H1 (cell line): ENCODE measurements at regions not wholly inside any gene's neighbourhood (a gene's known extent, or its start where the extent isn't known, plus 50 kb on each side); places are given as distances from the start of the nearest gene placed in this dataset.

Source experiments
- CTCF ChIA-PET: fragments of 300-600 bp; sonication (Branson Sonifier 250); formaldehyde crosslinking; loops from one replicate; lab custom pipeline; 2021; ENCODE audit not compliant: partially characterized antibody; lab: Charles Lee
- POLR2A ChIA-PET: fragments of 300-600 bp; sonication (Branson Sonifier 250); formaldehyde crosslinking; loops from one replicate; lab custom pipeline; 2021; ENCODE audit warnings: inconsistent platforms; ENCODE audit not compliant: partially characterized antibody; lab: Charles Lee
- DNase-seq, 2 experiments: peaks; one replicate each; pipeline versions ENCODE4 v3.0.0 to v3.0.0-alpha.2; 2010 to 2022; ENCODE audit warnings: low spot score in 2 of 2, low read depth in 1 of 2, mixed read lengths in 1 of 2
- FAIRE-seq: peaks from 2 replicates; lab custom pipeline; 2011; peaks lifted over from hg19 to GRCh38; lab: Jason Lieb, UNC
- H2AFZ ChIP-seq: 2 replicates; pipeline ENCODE4 v1.8.1; 2012; ENCODE audit warnings: low read length, inconsistent platforms
- H2AK5ac ChIP-seq: 2 replicates; pipeline ENCODE4 v1.6.1; 2013; ENCODE audit warnings: low read depth, low read length
- H2BK120ac ChIP-seq: replicated peaks from 2 replicates; pipeline ENCODE3; 2013; ENCODE audit warnings: low read depth, low read length, inconsistent platforms
- H2BK12ac ChIP-seq: 2 replicates; pipeline ENCODE4 v1.6.1; 2013; ENCODE audit warnings: low read depth, low read length
- H2BK15ac ChIP-seq: 2 replicates; pipeline ENCODE4 v1.6.1; 2013; ENCODE audit warnings: low read length
- H2BK20ac ChIP-seq: 2 replicates; pipeline ENCODE4 v1.6.1; 2013; ENCODE audit warnings: low read length
- H2BK5ac ChIP-seq: 2 replicates; pipeline ENCODE4 v1.6.1; 2013; ENCODE audit warnings: low read depth, low read length
- H3K14ac ChIP-seq: 2 replicates; pipeline ENCODE4 v1.6.1; 2013; ENCODE audit warnings: inconsistent platforms; ENCODE audit not compliant: insufficient read length
- H3K18ac ChIP-seq: 2 replicates; pipeline ENCODE4 v1.6.1; 2013; ENCODE audit warnings: low read length; ENCODE audit errors: extremely low read depth
- H3K23ac ChIP-seq: 2 replicates; pipeline ENCODE4 v1.6.1; 2013; ENCODE audit warnings: inconsistent platforms; ENCODE audit not compliant: insufficient read length
- H3K23me2 ChIP-seq: 2 replicates; pipeline ENCODE4 v1.6.1; 2013; ENCODE audit warnings: low read depth, low read length
- H3K27ac ChIP-seq: 2 replicates; pipeline ENCODE4 v1.6.1; 2011; ENCODE audit warnings: low read depth, low read length, inconsistent platforms
- H3K27me3 ChIP-seq, 4 experiments: replicated peaks in 1 of 4; 1 replicate in 1 of 4; 2 replicates in 3 of 4; pipeline versions ENCODE4 v1.6.1 to v1.8.1; 2011 to 2013; ENCODE audit warnings: low read length in 3 of 4, mild to moderate bottlenecking in 3 of 4, inconsistent platforms in 2 of 4, mixed read lengths in 2 of 4, moderate library complexity in 1 of 4; ENCODE audit not compliant: control insufficient read depth in 3 of 4, insufficient read depth in 3 of 4; ENCODE audit errors: extremely low read depth in 1 of 4
- H3K36me3 ChIP-seq, 4 experiments: 2 replicates each; pipeline versions ENCODE4 v1.6.1 to v1.8.1; 2011 to 2013; ENCODE audit warnings: mild to moderate bottlenecking in 4 of 4, low read length in 3 of 4, moderate library complexity in 2 of 4, control low read depth in 1 of 4, inconsistent platforms in 1 of 4; ENCODE audit not compliant: insufficient read depth in 4 of 4, control insufficient read depth in 2 of 4
- H3K4ac ChIP-seq: replicated peaks from 2 replicates; pipeline ENCODE3; 2013; ENCODE audit warnings: low read length, low read depth, mixed read lengths, inconsistent platforms; ENCODE audit not compliant: insufficient read length
- H3K4me1 ChIP-seq, 4 experiments: replicated peaks in 1 of 4; 1 replicate in 1 of 4; 2 replicates in 3 of 4; pipeline versions ENCODE4 v1.6.1 to v1.8.1; 2011 to 2013; ENCODE audit warnings: low read length in 3 of 4, inconsistent platforms in 2 of 4, mixed read lengths in 1 of 4; ENCODE audit not compliant: insufficient read depth in 4 of 4, control insufficient read depth in 3 of 4
- H3K4me2 ChIP-seq, 2 experiments: 2 replicates each; pipeline versions ENCODE4 v1.6.1 to v1.8.1; 2011 to 2013; ENCODE audit warnings: low read depth in 2 of 2, low read length in 2 of 2, control low read depth in 1 of 2, inconsistent platforms in 1 of 2, mild to moderate bottlenecking in 1 of 2; ENCODE audit not compliant: insufficient read depth in 1 of 2
- H3K4me3 ChIP-seq, 4 experiments: fragments of 200-600, 300-600 bp in 1 of 4; sonication (generic), shearing (Covaris generic), sonication (Bioruptor Twin) in 1 of 4; 2 replicates each; pipeline versions ENCODE4 v1.5.1 to v1.8.1; 2011 to 2016; ENCODE audit warnings: low read length in 4 of 4, low read depth in 3 of 4, control low read depth in 2 of 4, inconsistent platforms in 2 of 4, mild to moderate bottlenecking in 2 of 4, mixed read lengths in 1 of 4, moderate library complexity in 1 of 4; ENCODE audit not compliant: insufficient read depth in 2 of 4; ENCODE audit errors: extremely low read depth in 1 of 4
- H3K56ac ChIP-seq: replicated peaks from 2 replicates; pipeline ENCODE3; 2013; ENCODE audit warnings: low read depth, mild to moderate bottlenecking, mixed read lengths, low read length, inconsistent platforms; ENCODE audit not compliant: insufficient read length
- H3K79me1 ChIP-seq: 2 replicates; pipeline ENCODE4 v1.6.1; 2013; ENCODE audit warnings: low read depth, low read length, control low read depth
- H3K79me2 ChIP-seq, 2 experiments: 2 replicates each; pipeline versions ENCODE4 v1.6.1 to v1.8.1; 2012 to 2013; ENCODE audit warnings: low read length in 2 of 2, mild to moderate bottlenecking in 2 of 2, inconsistent platforms in 1 of 2; ENCODE audit not compliant: insufficient read depth in 2 of 2, control insufficient read depth in 1 of 2
- H3K9ac ChIP-seq, 4 experiments: replicated peaks in 1 of 4; 1 replicate in 1 of 4; 2 replicates in 3 of 4; pipeline versions ENCODE4 v1.6.1 to v1.8.1; 2011 to 2013; ENCODE audit warnings: low read depth in 3 of 4, low read length in 3 of 4, control low read depth in 2 of 4, mild to moderate bottlenecking in 2 of 4, moderate library complexity in 2 of 4, inconsistent platforms in 1 of 4; ENCODE audit errors: extremely low read depth in 1 of 4
- H3K9me3 ChIP-seq, 2 experiments: 2 replicates each; pipeline versions ENCODE4 v1.6.1 to v1.8.1; 2012 to 2013; ENCODE audit warnings: mild to moderate bottlenecking in 2 of 2, moderate library complexity in 2 of 2, control low read depth in 1 of 2, inconsistent platforms in 1 of 2, low read depth in 1 of 2, low read length in 1 of 2, mixed read lengths in 1 of 2; ENCODE audit not compliant: insufficient read depth in 2 of 2
- H4K20me1 ChIP-seq, 2 experiments: replicated peaks in 1 of 2; 2 replicates each; pipeline versions ENCODE3 to v1.8.1; 2011 to 2013; ENCODE audit warnings: inconsistent platforms in 2 of 2, low read length in 2 of 2, mild to moderate bottlenecking in 1 of 2; ENCODE audit not compliant: insufficient read depth in 2 of 2, control insufficient read depth in 1 of 2
- H4K5ac ChIP-seq: 2 replicates; pipeline ENCODE4 v1.6.1; 2013; ENCODE audit warnings: low read length, low read depth, mixed read lengths, inconsistent platforms; ENCODE audit not compliant: insufficient read length
- H4K8ac ChIP-seq: 2 replicates; pipeline ENCODE4 v1.8.0; 2013; ENCODE audit warnings: mild to moderate bottlenecking, moderate library complexity, low read length, inconsistent platforms; ENCODE audit not compliant: insufficient read depth; ENCODE audit errors: extremely low read depth
- H4K91ac ChIP-seq: replicated peaks from 2 replicates; pipeline ENCODE3; 2013; ENCODE audit warnings: low read length, mixed read lengths, inconsistent platforms; ENCODE audit not compliant: insufficient read length
- CTBP2 ChIP-seq: IDR thresholded peaks from 2 replicates; pipeline ENCODE4 v1.7.0; 2011; ENCODE audit warnings: borderline replicate concordance, mild to moderate bottlenecking, moderate library complexity, mixed read lengths, low read length; ENCODE audit not compliant: insufficient read depth, insufficient read length
- E2F6 ChIP-seq: IDR thresholded peaks from 2 replicates; pipeline ENCODE4 v1.6.1; 2012; ENCODE audit warnings: inconsistent platforms
- NRF1 ChIP-seq: IDR thresholded peaks from 2 replicates; pipeline ENCODE4 v1.6.1; 2011; ENCODE audit warnings: mild to moderate bottlenecking, low read depth, low read length, improper control_type of control experiment
- RAD21 ChIP-seq, 2 experiments: IDR thresholded peaks in 1 of 2; conservative IDR thresholded peaks in 1 of 2; 2 replicates each; pipeline ENCODE4 v1.6.1; 2011; ENCODE audit warnings: low read depth in 2 of 2, low read length in 2 of 2, improper control_type of control experiment in 1 of 2, inconsistent platforms in 1 of 2, mild to moderate bottlenecking in 1 of 2, moderate library complexity in 1 of 2
- RBBP5 ChIP-seq: IDR thresholded peaks from 2 replicates; pipeline ENCODE4 v1.7.1; 2012; ENCODE audit warnings: low read depth, mild to moderate bottlenecking, inconsistent platforms, low read length, moderate library complexity, borderline replicate concordance
- WGBS, 2 experiments: shearing (Covaris generic) in 1 of 2; methylation state at CpG; one replicate each; pipeline versions ENCODE4 v1.1.6 to v1.1.7; 2013 to 2015; ENCODE audit warnings: low lambda C conversion rate in 2 of 2, mixed read lengths in 2 of 2, inconsistent platforms in 1 of 2, low coverage in 1 of 2, missing lambda C conversion rate in 1 of 2; ENCODE audit not compliant: insufficient replicate concordance in 2 of 2, insufficient coverage in 1 of 2, insufficient read length in 1 of 2; ENCODE audit errors: extremely low coverage in 1 of 2, missing lambda C conversion rate in 1 of 2; 5-methylcytosine and 5-hydroxymethylcytosine counted together
- TF ChIP-seq, protein P1 (sequence below): IDR thresholded peaks from 2 replicates; pipeline ENCODE4 v1.6.1; 2011; ENCODE audit warnings: low read length, improper control_type of control experiment
- TF ChIP-seq, protein P2 (sequence below), 3 experiments: IDR thresholded peaks; 1 replicate in 2 of 3; 2 replicates in 1 of 3; pipeline versions ENCODE4 v1.5.1 to v1.6.1; 2011; ENCODE audit warnings: low read length in 3 of 3, mild to moderate bottlenecking in 3 of 3, inconsistent platforms in 2 of 3, low read depth in 1 of 3, moderate library complexity in 1 of 3; ENCODE audit not compliant: insufficient read depth in 1 of 3; ENCODE audit errors: control extremely low read depth in 1 of 3

- Histone ChIP-seq H3K14ac (no peak overlapping the region), H2BK120ac (no peak overlapping the region), H3K27ac (no peak overlapping the region), H2BK12ac (no peak overlapping the region), H3K4me3 (no peak overlapping the region), H3K23ac (no peak overlapping the region), H3K9me3 (no peaks in the 10 kb centered on the region), H4K5ac (no peak overlapping the region), H3K56ac (no peak overlapping the region), H2AK5ac (no peak overlapping the region), H3K27me3 (peaks cover 0 to 8% (median 3%) of the 10 kb centered on the region in 4 experiments; a peak in 2 of 7 replicates), H4K8ac (no peak overlapping the region), H3K36me3 (no peaks in the 10 kb centered on the region), H3K4me2 (no peak overlapping the region), H2AFZ (no peak overlapping the region), H2BK15ac (no peak overlapping the region), H3K9ac (no peak overlapping the region), H2BK20ac (no peak overlapping the region), H3K79me1 (no peaks in the 10 kb centered on the region), H3K4me1 (no peaks in the 10 kb centered on the region; a peak in 2 of 7 replicates), H3K4ac (no peak overlapping the region), H4K91ac (no peak overlapping the region), H3K18ac (no peak overlapping the region), H2BK5ac (no peak overlapping the region), H3K23me2 (no peaks in the 10 kb centered on the region; the same call in 1 of the 2 replicates), H3K79me2 (no peaks in the 10 kb centered on the region), H4K20me1 (no peaks in the 10 kb centered on the region)
- ChIA-PET CTCF (interaction anchor here (1.6 to 2.0 kb wide), 3 partner anchors 12 to 51 kb away, joined by 5 read pairs; no protein-coding TSS in a partner anchor), POLR2A (no interaction called here)
- DNase-seq (no peak), FAIRE-seq (no peak)
- no peak for TF ChIP-seq CTBP2
- TF ChIP-seq RAD21 (IDR thresholded peaks at IDR 0.05 in 1 of 2, conservative IDR thresholded peaks at IDR 0.05 in 1 of 2; ENCODE audit: low read depth in 2 of 2, low read length in 2 of 2), result peak; percentile 84 to 85
- TF ChIP-seq E2F6, result no peak
- TF ChIP-seq RBBP5, result no peak
- TF ChIP-seq, protein P1, sequence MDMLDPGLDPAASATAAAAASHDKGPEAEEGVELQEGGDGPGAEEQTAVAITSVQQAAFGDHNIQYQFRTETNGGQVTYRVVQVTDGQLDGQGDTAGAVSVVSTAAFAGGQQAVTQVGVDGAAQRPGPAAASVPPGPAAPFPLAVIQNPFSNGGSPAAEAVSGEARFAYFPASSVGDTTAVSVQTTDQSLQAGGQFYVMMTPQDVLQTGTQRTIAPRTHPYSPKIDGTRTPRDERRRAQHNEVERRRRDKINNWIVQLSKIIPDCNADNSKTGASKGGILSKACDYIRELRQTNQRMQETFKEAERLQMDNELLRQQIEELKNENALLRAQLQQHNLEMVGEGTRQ, result no peak
- TF ChIP-seq, protein P2, sequence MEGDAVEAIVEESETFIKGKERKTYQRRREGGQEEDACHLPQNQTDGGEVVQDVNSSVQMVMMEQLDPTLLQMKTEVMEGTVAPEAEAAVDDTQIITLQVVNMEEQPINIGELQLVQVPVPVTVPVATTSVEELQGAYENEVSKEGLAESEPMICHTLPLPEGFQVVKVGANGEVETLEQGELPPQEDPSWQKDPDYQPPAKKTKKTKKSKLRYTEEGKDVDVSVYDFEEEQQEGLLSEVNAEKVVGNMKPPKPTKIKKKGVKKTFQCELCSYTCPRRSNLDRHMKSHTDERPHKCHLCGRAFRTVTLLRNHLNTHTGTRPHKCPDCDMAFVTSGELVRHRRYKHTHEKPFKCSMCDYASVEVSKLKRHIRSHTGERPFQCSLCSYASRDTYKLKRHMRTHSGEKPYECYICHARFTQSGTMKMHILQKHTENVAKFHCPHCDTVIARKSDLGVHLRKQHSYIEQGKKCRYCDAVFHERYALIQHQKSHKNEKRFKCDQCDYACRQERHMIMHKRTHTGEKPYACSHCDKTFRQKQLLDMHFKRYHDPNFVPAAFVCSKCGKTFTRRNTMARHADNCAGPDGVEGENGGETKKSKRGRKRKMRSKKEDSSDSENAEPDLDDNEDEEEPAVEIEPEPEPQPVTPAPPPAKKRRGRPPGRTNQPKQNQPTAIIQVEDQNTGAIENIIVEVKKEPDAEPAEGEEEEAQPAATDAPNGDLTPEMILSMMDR (IDR thresholded peaks at IDR 0.05; ENCODE audit: control extremely low read depth in 1 of 3, insufficient read depth in 1 of 3, low read depth in 1 of 3, low read length in 3 of 3), result peak in 2 of 3 experiments; percentile 55 to 56; a peak in 3 of 4 replicates
- no peak for TF ChIP-seq NRF1
- WGBS, 2 experiments, result 60% methylated on average over 4 of the region's 4 CpGs; no CpG with 5 or more reads in 1 of the 2 experiments
Measured at GRCh38 chr10:64091897-64092296, 570.7 kb downstream of the REEP3 start.
